Fibroblast of pulmonary artery (primary cell): ENCODE measurements at regions not wholly inside any gene's neighbourhood (a gene's known extent, or its start where the extent isn't known, plus 50 kb on each side); places are given as distances from the start of the nearest gene placed in this dataset.

ENCODE experiments used
- DNase-seq: peaks from one replicate; pipeline ENCODE4 v3.0.0-alpha.2; 2010; ENCODE audit warnings: low read depth
- H3K4me3 ChIP-seq: replicated peaks from 2 replicates; pipeline ENCODE4 v1.5.1; 2011; ENCODE audit warnings: low read depth, mild to moderate bottlenecking, control low read depth, low read length, moderate library complexity
- TF ChIP-seq, protein P1 (sequence below): IDR thresholded peaks from 2 replicates; pipeline ENCODE4 v1.5.1; 2011; ENCODE audit warnings: mild to moderate bottlenecking, control low read depth, low read length, inconsistent platforms; ENCODE audit errors: missing control alignments

DNA sequence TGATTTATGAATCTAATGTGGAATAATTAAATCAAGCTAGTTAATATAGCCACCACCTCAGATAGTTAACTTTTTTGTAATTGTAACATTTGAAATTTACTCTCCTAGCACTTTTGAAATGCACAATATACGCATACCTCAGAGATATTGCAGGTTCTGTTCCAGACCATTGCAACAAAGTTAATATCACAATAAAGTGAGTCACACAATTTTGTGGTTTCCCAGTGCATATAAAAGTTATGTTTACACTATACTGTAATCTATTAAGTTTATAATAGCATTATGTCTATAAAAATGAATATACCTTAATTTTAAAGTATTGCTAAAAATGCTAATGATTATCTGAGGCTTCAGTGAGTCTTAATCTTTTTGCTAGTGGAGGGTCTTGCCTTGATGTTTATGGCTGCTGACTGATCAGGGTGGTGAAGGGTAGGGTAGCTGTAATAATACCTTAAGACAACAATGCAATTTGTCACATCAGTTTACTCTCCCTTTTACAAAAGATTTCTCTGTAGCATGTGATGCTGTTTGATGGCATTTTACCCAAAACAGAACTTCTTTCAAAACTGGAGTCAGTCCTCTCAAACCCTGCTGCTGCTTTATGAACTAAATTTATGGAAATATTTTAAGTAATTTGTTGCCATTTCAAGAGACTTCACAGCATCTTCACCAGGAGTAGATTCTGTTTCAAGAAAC lies 235.1 kb upstream of the ADAMTSL1 start:
- DNase-seq = peak; percentile 70
- TF ChIP-seq, protein P1, sequence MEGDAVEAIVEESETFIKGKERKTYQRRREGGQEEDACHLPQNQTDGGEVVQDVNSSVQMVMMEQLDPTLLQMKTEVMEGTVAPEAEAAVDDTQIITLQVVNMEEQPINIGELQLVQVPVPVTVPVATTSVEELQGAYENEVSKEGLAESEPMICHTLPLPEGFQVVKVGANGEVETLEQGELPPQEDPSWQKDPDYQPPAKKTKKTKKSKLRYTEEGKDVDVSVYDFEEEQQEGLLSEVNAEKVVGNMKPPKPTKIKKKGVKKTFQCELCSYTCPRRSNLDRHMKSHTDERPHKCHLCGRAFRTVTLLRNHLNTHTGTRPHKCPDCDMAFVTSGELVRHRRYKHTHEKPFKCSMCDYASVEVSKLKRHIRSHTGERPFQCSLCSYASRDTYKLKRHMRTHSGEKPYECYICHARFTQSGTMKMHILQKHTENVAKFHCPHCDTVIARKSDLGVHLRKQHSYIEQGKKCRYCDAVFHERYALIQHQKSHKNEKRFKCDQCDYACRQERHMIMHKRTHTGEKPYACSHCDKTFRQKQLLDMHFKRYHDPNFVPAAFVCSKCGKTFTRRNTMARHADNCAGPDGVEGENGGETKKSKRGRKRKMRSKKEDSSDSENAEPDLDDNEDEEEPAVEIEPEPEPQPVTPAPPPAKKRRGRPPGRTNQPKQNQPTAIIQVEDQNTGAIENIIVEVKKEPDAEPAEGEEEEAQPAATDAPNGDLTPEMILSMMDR = no peak
- H3K4me3 ChIP-seq = no peak overlapping the region

DNA sequence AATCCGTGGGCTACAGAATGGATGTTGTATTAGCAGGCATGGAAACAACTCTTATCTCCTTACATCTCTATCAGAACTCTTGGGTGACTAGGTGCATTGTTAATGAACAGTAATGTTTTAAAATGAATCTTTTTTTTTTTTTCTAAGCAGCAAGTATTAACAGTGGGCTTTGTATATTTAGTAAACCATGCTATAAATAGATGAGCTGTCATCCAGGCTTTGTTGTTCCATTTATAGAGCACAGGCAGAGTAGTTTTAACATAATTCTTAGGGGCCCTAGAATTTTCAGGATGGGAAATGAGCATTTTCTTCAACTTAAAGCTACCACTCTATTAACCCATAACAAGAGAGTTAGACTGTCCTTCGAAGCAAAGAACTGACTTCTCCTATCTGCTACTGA lies 233.7 kb upstream of the ADAMTSL1 start:
- DNase-seq = no peak
- H3K4me3 ChIP-seq = no peak overlapping the region
- TF ChIP-seq, protein P1 = no peak

DNA sequence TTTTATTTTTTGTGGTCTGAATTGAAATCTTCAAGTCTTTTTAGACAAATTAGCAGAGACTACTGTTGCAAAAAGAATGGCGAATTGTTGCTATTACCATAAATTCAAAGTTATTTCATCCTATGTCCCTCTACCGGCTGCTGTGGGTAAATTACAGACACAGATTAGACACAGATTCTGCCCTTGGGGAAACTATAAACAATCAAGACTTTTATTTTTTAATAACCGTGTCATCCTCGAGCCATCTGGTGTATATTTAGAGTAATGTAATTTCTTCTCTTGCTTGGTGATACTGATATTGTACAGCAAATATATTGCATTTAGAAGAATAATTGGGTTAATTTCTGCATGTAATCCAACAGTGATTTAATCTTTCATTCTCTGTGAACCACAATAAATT lies 228.0 kb upstream of the ADAMTSL1 start:
- no peak overlapping the region for H3K4me3 ChIP-seq
- no peak for DNase-seq
- TF ChIP-seq, protein P1 = peak; percentile 32

DNA sequence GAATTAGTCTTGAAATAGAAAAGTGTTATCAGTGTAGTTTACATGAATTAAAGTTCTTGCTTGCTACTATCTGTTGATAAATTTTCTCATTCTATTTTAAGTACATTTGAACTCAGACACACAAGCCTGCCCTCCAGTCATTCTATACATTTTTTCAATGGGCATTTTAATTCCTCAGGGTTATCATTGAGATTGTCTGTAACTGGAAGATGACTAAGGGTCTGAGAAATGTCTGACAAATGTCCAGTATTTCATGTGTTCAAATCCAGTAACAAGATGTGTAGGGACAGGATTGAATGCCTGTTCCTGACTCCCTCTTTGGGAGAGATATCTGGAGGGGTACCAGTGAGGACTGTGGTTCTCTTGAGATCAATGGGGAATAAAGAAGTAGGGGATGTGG lies 223.9 kb upstream of the ADAMTSL1 start:
- TF ChIP-seq, protein P1 = no peak
- no peak overlapping the region for H3K4me3 ChIP-seq
- DNase-seq = no peak

DNA sequence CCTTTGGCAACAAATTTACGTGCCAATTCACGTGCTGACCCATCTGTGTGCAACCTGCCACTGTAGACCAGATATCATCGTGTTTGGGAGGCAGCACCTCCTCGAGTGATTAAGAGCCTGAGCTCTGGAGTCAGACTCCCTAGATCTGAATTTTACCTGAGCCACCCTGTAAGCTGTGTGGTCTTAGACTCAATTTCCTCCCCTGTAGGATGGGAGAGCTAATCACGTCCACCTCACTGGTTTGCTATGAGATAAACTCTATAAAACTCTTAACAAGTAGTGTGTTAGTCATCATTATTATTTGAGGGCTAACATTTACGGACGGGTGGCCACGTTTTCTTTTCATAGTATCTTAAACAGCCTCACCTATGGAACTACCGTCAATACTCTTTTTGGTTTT lies 220.0 kb upstream of the ADAMTSL1 start:
- TF ChIP-seq, protein P1 = no peak
- no peak overlapping the region for H3K4me3 ChIP-seq
- DNase-seq = no peak

DNA sequence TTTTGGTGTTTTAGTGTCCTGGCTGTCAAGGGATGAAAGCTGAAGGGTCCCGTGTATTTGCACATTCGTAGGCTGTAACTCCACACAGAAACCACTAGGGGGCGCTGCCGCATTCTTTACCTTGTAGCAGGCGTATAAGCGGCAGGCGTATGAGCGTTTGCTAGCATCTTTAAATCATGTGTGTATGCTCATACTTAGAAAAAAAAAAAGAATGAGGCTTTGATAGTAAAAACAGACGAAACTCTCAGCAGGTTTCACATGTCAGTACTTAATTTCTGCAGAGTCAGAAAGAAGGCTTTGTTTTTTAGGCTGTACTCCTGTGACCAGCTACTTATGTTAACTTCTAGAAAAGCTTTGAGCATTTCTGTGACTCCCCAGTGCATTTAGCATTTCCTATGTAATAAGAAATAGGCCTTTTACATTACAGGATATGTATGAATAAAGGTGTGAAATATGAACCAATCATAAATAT lies 218.8 kb upstream of the ADAMTSL1 start:
- TF ChIP-seq, protein P1 = peak; percentile 86
- DNase-seq = peak; percentile 91
- H3K4me3 ChIP-seq = no peak overlapping the region

DNA sequence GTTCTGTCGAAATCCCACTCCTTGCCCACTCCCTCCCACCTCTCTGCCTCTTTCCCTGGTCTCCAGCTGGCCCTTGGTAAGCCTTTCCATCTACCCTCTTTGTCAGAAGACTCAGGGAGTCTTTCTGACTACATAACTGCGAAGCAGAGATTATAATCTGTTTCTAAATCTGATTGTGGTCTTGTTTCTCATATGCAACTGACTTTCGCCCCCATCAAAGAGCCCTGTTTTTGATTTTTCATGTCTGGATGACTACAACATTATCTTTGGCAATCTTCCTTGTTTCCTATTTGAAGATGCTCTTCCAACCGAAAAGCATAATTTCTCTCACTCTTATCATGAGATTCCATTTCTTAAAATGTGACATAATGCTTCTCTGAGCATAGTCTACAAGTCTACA lies 218.2 kb upstream of the ADAMTSL1 start:
- no peak for DNase-seq
- H3K4me3 ChIP-seq = no peak overlapping the region
- TF ChIP-seq, protein P1 = no peak
